Activated CD4-positive, CD25-positive, alpha-beta regulatory T cell treated with anti-CD3 and anti-CD28 coated beads, Interleukin-2, amount 50 U/mL, for 24 hours (primary cell): ENCODE measurements at regions not wholly inside any gene's neighbourhood (a gene's known extent, or its start where the extent isn't known, plus 50 kb on each side); places are given as distances from the start of the nearest gene placed in this dataset.

Experiments
- ATAC-seq, 2 donors: fragments of 150-1000 bp; cut with Tn5 transposase; one replicate each; pipeline ENCODE4 v1.10.0; 2021; ENCODE audit warnings: mild to moderate bottlenecking in 1 of 2, moderate library complexity in 1 of 2

DNA sequence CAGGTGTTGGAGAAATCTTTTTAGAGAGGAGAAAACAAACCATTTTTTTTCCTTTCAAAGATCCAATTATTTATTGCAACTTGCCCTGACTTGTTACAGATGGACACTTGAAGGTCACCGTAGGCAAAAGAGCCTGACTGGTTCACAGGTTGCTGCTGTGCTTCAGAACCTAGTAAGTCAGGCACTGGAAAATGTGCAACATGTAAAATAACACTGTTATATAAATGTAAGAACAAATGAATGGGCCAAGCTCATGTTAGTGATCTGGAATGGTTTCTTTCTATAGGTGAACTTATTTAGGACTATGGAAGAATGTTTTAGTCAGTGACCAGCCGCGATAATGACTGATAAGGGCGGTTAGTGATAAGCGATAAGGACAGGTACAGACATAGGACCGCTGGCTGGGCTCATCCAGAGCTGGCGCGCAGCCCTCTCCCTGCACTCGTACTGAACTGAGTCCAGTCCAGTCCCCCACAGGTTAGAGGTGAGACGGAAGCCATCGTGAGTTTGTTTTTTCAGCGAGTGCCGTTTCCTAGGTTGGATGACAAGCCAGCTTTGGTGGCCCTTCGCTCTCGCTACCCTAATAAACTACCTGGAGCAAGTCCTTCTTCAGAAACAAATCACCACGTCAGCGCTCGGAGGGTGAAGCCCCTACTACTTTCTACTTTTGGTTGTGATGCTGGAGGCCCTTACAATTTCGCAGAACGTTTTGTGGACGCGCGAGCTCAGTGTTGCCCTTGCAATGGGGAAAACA lies 94.4 kb upstream of the PRDM1 start:
- peak; percentile 14 to 16 for ATAC-seq

DNA sequence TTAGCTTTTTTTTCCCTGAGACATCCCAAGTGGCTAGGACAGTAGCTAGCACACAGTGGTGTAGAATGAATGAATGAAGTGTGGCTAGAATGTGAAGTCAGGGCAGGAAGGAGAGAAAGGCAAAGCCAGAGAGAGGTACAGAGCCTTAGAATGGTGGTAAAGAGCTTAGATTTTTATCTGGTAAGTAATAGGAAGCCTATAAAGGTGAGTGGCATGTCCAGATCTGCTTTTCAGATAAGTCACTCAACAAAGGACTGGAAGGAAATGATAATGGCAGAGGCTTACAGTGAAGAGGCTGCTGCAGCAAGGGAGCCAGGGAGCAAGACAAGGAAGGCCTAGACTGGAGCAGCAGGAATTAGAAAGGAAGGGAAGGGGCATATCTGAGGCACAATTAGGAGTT lies 96.0 kb upstream of the PRDM1 start:
- ATAC-seq = no peak

DNA sequence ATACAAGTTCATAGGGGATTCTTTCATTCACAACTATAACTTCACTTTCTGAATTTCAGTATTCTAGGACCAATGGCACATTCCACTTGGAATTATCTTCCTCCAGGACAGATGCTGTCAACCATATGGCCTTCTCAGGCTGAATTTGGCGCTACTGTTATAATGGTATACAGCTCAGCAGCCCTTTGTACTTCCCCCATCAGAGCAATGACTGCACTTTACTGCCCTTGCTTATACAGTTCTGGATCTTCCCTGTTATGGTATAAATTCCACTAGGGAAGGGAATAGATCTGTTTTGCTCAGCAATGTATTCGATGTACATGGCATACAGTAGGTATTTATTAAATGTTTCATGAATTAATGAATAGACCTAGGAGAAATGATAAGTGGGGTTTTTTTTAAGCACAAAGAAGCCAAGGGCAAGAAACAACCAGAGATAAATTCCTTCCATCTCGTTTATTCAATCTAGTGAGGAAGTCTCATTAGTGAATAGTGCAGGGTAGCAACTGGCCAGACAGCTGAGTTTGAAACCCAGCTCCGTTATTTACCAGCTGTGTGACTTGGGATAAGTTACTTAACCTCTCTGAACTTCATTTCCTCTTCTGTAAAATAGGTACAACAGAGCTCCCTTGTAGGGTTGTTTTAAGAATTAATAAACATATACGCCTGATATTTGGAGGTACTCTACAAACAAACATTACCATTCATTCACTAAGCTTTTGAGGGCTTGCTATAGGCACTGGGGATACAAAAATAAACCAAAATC lies 97.1 kb upstream of the PRDM1 start:
- no peak for ATAC-seq

- no peak for ATAC-seq
Measured at GRCh38 chr6:105988321-105988720, 97.8 kb upstream of the PRDM1 start.

DNA sequence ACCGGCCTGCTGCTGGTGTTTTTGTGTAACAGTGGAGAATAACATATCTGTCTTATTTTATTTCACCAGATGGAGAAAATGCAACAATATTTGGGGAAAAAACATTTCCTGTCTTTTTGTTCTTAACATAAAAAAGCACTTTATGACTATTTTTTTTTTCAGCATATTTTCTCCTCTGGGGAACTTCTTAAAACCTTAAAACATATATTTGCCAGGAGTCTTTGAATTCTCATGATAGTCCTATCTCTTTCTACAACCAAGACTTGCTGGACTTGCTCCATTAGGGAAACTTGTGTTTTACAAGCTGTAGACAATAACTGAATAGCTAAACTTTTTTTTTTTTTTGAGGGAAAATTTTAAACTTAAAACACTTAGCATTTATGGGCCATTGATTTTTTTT lies 98.6 kb upstream of the PRDM1 start:
- ATAC-seq = no peak

DNA sequence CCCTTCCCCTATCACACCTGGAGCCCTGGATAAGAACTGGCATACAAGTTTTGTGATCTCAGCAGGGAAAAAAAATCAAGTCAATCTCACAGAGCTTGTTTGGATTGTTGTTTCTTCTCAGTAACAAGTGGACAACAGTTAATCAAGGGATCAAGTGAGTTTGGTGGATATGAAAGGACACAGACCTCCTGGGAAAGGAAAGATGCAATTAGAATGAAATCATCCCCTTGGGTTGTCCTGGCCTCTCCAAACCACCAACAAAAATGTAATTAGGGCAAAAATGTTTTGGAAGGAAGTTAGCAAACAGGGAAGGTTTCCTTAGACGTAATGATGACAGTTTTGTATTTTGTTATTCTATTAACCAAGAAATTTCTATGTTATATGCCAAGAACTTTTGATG lies 99.1 kb upstream of the PRDM1 start:
- ATAC-seq = no peak

- ATAC-seq = no peak
Measured at GRCh38 chr6:105985816-105986632, 100.1 kb upstream of the PRDM1 start.

- ATAC-seq = no peak
Measured at GRCh38 chr6:105985098-105985815, 100.9 kb upstream of the PRDM1 start.

DNA sequence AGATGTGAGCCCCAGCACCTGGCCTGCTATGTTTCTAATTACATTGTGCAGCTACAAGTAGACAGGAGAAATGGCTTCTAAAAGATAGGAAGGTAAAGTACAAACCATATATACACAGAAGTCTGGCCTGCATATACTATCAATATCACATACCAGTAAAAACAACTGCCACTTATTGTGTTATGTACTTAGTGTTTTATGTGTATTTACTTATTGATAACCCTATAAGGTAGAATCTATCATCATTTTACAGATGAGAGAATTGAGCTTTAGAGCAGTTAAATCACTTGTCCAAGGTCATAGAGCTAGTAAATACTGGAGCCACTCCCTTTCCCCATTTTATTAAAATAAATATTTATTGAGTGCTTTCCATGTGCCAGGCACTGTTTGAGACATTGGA lies 102.4 kb upstream of the PRDM1 start:
- ATAC-seq = no peak

- peak; percentile 32 to 55 for ATAC-seq
Measured at GRCh38 chr6:105982761-105983540, 103.2 kb upstream of the PRDM1 start.

- ATAC-seq = no peak
Measured at GRCh38 chr6:105981888-105982358, 104.2 kb upstream of the PRDM1 start.

- peak; percentile 63 to 65 for ATAC-seq
Measured at GRCh38 chr6:105981002-105981887, 104.9 kb upstream of the PRDM1 start.

- ATAC-seq = no peak
Measured at GRCh38 chr6:105978974-105979373, 107.2 kb upstream of the PRDM1 start.

DNA sequence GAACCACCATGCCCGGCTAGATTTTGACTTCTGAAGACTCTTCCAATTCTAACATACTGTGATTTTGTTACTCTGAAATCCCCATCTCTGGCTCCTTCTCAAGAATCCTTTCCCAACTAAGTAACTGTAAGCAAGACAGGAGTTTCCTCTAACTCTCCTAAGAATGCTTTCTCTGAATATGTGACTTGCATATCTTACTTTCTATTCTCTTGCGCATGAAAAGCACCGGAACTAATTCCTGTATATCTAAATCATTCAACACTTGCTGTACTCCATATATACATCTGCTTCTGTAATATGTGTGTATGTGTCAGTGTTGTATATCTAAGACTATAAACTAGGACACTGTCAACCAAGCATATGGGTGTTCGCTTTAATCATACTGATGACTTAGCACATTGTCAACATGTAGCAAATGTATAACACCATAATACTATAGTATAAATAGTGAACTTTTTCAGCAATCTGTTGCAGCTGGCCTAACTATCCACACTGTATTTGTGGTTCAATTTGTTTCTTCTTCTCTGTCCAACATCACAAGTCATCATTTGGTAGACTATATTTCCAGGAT lies 108.1 kb upstream of the PRDM1 start:
- ATAC-seq = no peak

GRCh38 chr6:105974986-105975385 lies 111.2 kb upstream of the PRDM1 start:
- ATAC-seq = no peak

GRCh38 chr6:105972440-105972839 lies 113.7 kb upstream of the PRDM1 start:
- ATAC-seq = no peak

DNA sequence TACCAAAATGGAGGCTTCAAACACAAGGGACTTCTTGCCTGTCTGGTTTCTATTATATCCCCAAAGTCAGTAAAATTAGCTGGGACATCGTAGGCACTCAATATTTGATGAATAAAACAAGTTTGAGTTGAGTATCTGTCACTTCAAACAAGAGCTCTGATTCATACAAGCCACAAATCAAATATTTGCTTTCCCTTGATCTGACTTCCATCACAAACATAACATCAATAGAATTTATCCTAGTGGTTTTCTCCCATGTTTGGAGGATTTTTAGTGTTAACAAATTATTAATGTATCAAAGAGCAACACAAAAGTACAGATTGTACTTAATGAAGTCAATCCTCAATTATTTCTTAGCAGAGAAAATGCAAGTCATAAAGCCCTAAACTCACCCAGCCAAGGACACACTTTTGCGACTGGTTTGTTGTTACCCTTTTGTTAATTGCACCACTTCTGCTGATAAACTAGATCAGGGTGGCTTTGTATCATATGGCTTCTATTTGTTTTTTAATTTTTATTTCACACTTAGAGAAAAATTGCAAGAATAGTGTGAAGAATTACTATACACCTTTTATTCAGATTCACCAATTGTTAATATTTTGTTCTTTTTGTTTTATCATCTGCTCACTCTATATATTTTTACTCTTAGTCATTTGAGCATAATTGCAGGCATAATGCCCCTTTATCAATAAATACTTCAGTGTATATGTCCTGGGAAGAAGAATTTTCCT lies 117.4 kb upstream of the PRDM1 start:
- no peak for ATAC-seq

- no peak for ATAC-seq
Measured at GRCh38 chr6:105967917-105968602, 118.1 kb upstream of the PRDM1 start.

GRCh38 chr6:105966481-105966880 lies 119.7 kb upstream of the PRDM1 start:
- no peak for ATAC-seq
